HG02763 (cell line): ENCODE measurements at regions not wholly inside any gene's neighbourhood (a gene's known extent, or its start where the extent isn't known, plus 50 kb on each side); places are given as distances from the start of the nearest gene placed in this dataset.

ENCODE experiments used
- ATAC-seq: cut with Tn5 transposase; IDR thresholded peaks from one replicate; pipeline ENCODE4 v1.9.1; 2021; ENCODE audit warnings: mild to moderate bottlenecking, moderate library complexity; ENCODE audit not compliant: unreplicated experiment

- ATAC-seq: no peak
Observed at GRCh38 chr15:97141871-97142270, 811.4 kb downstream of the NR2F2 start.

GRCh38 chr15:97143592-97144376 is 813.3 kb downstream of the NR2F2 start:
- no peak for ATAC-seq

GRCh38 chr15:97144377-97144711 is 813.8 kb downstream of the NR2F2 start:
- no peak for ATAC-seq

- ATAC-seq: no peak
Observed at GRCh38 chr15:97146929-97147870, 813.3 kb upstream of the ARRDC4 start.

DNA sequence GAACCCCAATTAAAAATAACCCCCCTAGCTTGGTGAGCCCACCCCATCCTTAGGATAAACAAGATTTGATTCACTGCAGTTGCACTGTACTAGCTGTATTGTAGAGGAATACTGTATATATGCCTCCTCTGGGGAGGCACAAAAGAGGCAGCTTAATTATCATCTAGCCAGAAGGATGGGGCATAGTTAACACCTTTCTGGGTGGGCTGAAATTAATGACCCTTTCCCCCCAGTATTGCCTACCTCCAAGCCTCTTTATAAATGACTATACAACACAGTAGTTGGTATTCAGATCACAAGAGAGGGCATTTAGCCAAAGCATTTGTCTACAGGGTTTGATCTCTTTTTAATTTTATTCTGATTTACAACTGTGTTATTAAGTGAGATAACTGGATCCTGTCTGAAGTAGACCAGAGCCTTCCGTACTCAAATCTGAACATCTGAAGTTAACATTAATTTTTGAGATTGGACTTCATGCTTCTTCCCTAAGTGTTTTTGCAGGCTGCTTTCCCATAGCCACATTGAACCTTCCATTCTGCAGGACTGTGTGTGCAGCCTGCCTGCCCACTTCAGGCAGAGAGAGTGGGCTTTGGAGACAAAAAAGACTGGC is 807.0 kb upstream of the ARRDC4 start:
- ATAC-seq: no peak

- no peak for ATAC-seq
Observed at GRCh38 chr15:97156739-97157265, 803.7 kb upstream of the ARRDC4 start.

- ATAC-seq: no peak
Observed at GRCh38 chr15:97162805-97163495, 797.6 kb upstream of the ARRDC4 start.

GRCh38 chr15:97165205-97165604 is 795.3 kb upstream of the ARRDC4 start:
- no peak for ATAC-seq

GRCh38 chr15:97168704-97169475 is 791.6 kb upstream of the ARRDC4 start:
- no peak for ATAC-seq

DNA sequence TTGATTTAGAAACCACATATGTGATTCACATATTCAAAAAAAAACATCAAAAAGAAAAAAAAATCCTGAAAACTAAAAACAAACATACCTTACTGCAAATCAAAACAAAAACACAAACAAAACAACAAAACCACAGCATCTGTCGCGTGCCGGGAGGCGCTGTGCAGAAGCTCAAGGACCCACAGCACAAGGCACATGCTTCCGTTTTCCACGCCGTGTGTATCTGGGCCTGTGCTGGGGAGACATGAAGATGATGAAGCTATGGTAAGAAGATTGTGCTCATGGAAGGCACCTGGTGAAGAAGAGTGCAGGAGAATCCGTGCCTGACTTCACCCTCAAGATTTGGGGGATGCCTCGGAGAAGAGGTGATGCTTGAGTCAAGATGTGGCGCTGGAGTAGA is 788.9 kb upstream of the ARRDC4 start:
- ATAC-seq: no peak

DNA sequence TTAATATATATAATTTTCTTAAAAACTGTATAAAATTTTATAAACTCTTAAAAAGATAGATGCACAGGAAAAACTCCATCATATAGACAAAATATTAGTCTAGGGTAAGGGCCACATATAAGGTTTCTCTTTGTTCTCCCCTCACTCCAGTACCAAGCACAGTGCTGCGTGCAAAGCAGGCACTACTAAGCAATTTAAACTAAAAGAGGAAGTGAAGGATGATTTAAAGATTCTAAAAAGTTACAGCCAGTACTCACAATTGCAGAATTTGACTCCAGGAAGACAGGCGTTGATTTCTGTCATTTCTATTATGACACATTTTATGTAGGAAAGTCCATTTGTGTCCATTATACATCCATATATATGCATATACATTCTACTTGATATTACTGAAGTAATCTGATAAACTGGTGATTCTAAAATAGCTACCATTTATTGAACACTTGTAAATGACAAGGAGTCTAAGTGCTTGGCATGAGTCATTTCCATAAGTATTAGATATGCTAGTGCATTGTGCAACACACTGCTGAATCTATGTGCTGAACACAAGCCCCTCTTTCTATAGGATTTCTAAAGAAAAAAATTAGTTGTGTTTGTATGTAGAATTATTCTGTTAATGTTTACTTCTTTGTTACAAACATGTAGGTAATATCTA is 785.5 kb upstream of the ARRDC4 start:
- no peak for ATAC-seq

GRCh38 chr15:97177151-97177577 is 783.3 kb upstream of the ARRDC4 start:
- ATAC-seq: no peak

GRCh38 chr15:97182581-97182980 is 777.9 kb upstream of the ARRDC4 start:
- no peak for ATAC-seq

DNA sequence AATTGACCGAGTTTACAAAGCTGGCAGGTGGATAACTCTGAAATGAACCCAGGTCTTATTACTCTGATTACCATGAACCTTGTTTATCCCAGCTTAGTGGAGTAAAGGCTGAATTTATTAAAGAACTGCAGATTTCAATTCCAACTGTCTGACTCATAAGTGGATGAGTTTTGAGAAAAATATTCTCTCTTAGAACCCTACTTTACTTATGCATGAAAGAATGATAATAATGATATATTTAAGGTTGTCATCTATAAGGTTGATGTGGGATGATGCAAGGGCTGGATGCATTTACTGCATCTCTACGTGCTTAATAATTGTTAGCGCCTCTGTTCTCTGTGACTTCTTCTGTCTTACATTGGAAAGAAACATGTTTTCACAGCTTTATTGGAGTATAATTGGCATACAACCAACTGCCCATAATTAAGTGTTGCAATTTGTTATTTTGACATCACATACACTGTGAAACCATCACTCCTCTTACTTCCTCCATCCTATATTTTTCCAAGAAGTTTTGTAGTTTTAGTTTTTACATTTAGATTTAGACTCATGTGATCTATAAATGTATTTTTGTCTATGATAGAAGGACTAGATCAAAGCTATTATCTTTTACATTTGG is 771.2 kb upstream of the ARRDC4 start:
- no peak for ATAC-seq

- ATAC-seq: no peak
Observed at GRCh38 chr15:97194750-97195149, 765.8 kb upstream of the ARRDC4 start.

DNA sequence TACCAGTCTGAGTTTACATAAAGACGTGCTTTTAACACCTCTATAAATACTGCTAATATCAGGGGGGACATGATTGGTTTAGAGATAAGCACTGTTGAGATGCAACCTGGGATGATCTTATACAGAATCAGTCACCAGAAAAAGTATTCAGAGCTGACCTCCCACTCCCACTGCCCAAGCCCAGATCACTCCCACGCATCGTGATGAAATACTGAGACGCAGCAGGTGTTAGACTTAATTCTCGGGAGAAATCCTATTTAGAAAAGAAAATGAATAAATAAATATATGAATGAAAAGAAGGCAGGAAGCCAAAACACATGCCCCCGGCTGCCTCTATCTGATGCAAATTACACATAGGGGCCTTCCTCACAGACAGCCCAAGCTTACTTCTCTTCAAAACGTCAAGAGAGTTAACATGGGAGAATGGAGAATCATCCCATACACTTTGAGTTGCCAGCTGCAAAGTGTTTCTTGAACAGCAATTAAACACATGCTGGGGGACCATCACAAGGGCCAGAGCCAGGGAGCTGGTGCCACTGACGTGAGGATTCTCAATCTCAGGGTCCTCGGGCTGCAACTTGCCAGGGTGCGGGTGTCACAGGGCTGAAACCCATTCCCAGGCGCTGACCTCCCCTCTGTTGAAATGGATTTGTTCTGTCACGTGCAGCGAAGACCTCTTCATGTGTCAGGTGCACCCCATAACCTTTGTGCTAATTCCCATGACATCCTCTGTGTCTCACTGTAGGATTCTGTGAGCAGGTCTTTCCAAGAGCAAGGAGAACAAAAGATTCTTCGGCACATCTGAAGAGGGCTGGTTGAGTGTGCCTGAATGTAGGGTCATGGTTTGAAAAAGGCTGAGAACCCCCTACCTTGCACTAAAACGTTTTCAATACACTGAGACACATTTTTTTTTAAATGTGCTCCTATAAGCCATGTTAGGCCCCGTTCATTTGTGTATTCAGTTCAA is 764.2 kb upstream of the ARRDC4 start:
- no peak for ATAC-seq

DNA sequence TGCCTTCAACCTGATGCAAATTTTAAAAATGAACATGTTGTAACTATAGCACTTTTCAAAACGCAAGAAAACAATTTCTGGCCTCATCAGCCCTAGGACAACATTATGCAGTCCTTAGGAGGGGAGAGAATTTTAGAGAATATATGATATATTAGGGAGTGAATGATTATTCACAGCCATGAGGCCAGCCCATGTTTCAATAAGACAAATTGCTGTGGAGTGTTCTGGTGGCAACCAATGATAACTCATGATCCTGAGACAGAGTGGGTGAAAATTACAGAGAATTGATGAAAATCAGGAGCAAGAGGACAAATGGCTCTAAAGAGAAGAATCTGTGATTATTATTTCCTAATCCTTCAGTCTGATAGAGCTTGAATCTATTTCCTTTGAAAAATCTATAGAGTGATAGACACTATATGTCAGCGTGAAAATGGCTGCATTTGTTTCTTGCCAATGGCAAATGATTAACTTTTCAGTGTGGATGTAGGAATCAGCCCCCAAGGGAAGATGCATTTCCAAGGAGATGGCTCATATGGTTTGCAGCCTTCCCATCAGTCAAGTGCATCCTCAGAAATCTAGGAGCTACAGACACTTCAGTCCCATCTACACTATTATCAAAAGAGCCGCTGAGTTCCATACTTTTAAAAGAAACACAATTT is 761.0 kb upstream of the ARRDC4 start:
- no peak for ATAC-seq
